WTC11 (cell line): ENCODE measurements at regions not wholly inside any gene's neighbourhood (a gene's known extent, or its start where the extent isn't known, plus 50 kb on each side); places are given as distances from the start of the nearest gene placed in this dataset.

ENCODE experiments used
- ATAC-seq: fragments of 200-7000 bp; cut with Tn5 transposase; 2 replicates; pipeline ENCODE4 v1.10.0; 2021; ENCODE audit warnings: mild to moderate bottlenecking, moderate library complexity
- CTCF ChIA-PET: fragments of 300-600 bp; sonication (Branson Sonifier 250); formaldehyde crosslinking; loops from one replicate; lab custom pipeline; 2021; ENCODE audit warnings: antibody characterized with exemption; lab: Charles Lee
- POLR2A ChIA-PET: fragments of 350-600 bp; sonication (Branson Sonifier 250); formaldehyde crosslinking; loops from one replicate; lab custom pipeline; 2021; ENCODE audit warnings: antibody characterized with exemption; lab: Charles Lee
- DNase-seq: peaks from one replicate; pipeline ENCODE4 v3.0.0; 2021; ENCODE audit warnings: low spot score
- H3K27ac Mint-ChIP-seq: 2 replicates; pipeline ENCODE4 v1.8.0; 2021; ENCODE audit warnings: mixed read lengths
- H3K27me3 Mint-ChIP-seq: 2 replicates; pipeline ENCODE4 v1.8.0; 2021; ENCODE audit warnings: low read depth, mild to moderate bottlenecking, moderate library complexity, mixed read lengths
- H3K36me3 Mint-ChIP-seq: 2 replicates; pipeline ENCODE4 v1.8.0; 2021; ENCODE audit warnings: mixed read lengths
- H3K4me1 Mint-ChIP-seq: 2 replicates; pipeline ENCODE4 v1.8.0; 2022; ENCODE audit warnings: mixed read lengths
- H3K4me3 Mint-ChIP-seq: 2 replicates; pipeline ENCODE4 v1.8.0; 2021; ENCODE audit warnings: mild to moderate bottlenecking, moderate library complexity, mixed read lengths
- H3K9me3 Mint-ChIP-seq: 2 replicates; pipeline ENCODE4 v1.8.0; 2021; ENCODE audit warnings: mixed read lengths
- ESRRA ChIP-seq: sonication (generic); formaldehyde crosslinking; IDR thresholded peaks from 2 replicates; pipeline ENCODE4 v1.8.1; 2022; ENCODE audit warnings: mild to moderate bottlenecking, missing genetic modification reagents, borderline replicate concordance
- FOXP4 ChIP-seq: sonication (generic); formaldehyde crosslinking; IDR thresholded peaks from 2 replicates; pipeline ENCODE4 v1.8.0; 2022; ENCODE audit warnings: mild to moderate bottlenecking, missing genetic modification reagents
- JAZF1 ChIP-seq: fragments of 250-450 bp; sonication (Bioruptor Pico); IDR thresholded peaks from 2 replicates; pipeline ENCODE4 v1.9.0; 2021; ENCODE audit warnings: moderate library complexity, mild to moderate bottlenecking, inconsistent platforms
- MLX ChIP-seq: sonication (generic); formaldehyde crosslinking; IDR thresholded peaks from 2 replicates; pipeline ENCODE4 v1.8.1; 2023; ENCODE audit warnings: mild to moderate bottlenecking, missing genetic modification reagents, moderate library complexity
- MXD4 ChIP-seq: fragments of 250-450 bp; sonication (Bioruptor Pico); IDR thresholded peaks from 2 replicates; pipeline ENCODE4 v1.8.0; 2021; ENCODE audit warnings: mild to moderate bottlenecking, moderate library complexity, borderline replicate concordance
- NFATC4 ChIP-seq: fragments of 250-450 bp; sonication (Bioruptor Pico); IDR thresholded peaks from 2 replicates; pipeline ENCODE4 v1.9.0; 2021; ENCODE audit warnings: mild to moderate bottlenecking
- NR2C2 ChIP-seq: sonication (generic); formaldehyde crosslinking; IDR thresholded peaks from 2 replicates; pipeline ENCODE4 v1.8.0; 2022; ENCODE audit warnings: mild to moderate bottlenecking, missing genetic modification reagents
- SMAD3 ChIP-seq: sonication (generic); formaldehyde crosslinking; IDR thresholded peaks from 2 replicates; pipeline ENCODE4 v1.8.0; 2022; ENCODE audit warnings: missing genetic modification reagents, mild to moderate bottlenecking, borderline replicate concordance
- USF1 ChIP-seq: sonication (generic); formaldehyde crosslinking; IDR thresholded peaks from 2 replicates; pipeline ENCODE4 v1.8.0; 2022; ENCODE audit warnings: mild to moderate bottlenecking, missing genetic modification reagents
- ZBTB21 ChIP-seq: sonication (generic); formaldehyde crosslinking; IDR thresholded peaks from 2 replicates; pipeline ENCODE4 v1.8.1; 2023; ENCODE audit warnings: mild to moderate bottlenecking, missing genetic modification reagents, borderline replicate concordance
- ZNF416 ChIP-seq: fragments of 250-450 bp; sonication (Bioruptor Pico); IDR thresholded peaks from 2 replicates; pipeline ENCODE4 v1.9.0; 2021; ENCODE audit warnings: mild to moderate bottlenecking, inconsistent platforms
- ZNF423 ChIP-seq: fragments of 250-450 bp; sonication (Bioruptor Pico); IDR thresholded peaks from 2 replicates; pipeline ENCODE4 v2.1.2; 2022; ENCODE audit warnings: mild to moderate bottlenecking, moderate library complexity
- ZNF671 ChIP-seq: fragments of 250-450 bp; sonication (Bioruptor Pico); IDR thresholded peaks from 2 replicates; pipeline ENCODE4 v1.8.0; 2021; ENCODE audit warnings: mild to moderate bottlenecking
- TF ChIP-seq, protein P1 (sequence below): fragments of 250-450 bp; sonication (Bioruptor Pico); IDR thresholded peaks from 2 replicates; pipeline ENCODE4 v1.9.0; 2021; ENCODE audit warnings: mild to moderate bottlenecking, borderline replicate concordance
- TF ChIP-seq, protein P2 (sequence below): fragments of 250-450 bp; sonication (Bioruptor Pico); IDR thresholded peaks from 2 replicates; pipeline ENCODE4 v1.9.0; 2021; ENCODE audit warnings: moderate library complexity, mild to moderate bottlenecking, inconsistent platforms, borderline replicate concordance
- TF ChIP-seq, protein P3 (sequence below): fragments of 250-450 bp; sonication (Bioruptor Pico); IDR thresholded peaks from 2 replicates; pipeline ENCODE4 v1.9.0; 2021; ENCODE audit warnings: mild to moderate bottlenecking
- TF ChIP-seq, protein P4 (sequence below): sonication (generic); formaldehyde crosslinking; IDR thresholded peaks from 2 replicates; pipeline ENCODE4 v1.8.1; 2022; ENCODE audit warnings: mild to moderate bottlenecking, missing genetic modification reagents, moderate library complexity, borderline replicate concordance

- H3K4me3 Mint-ChIP-seq, result no peak overlapping the region
- ChIA-PET POLR2A (no interaction called here), CTCF (interaction anchor here (1.4 to 2.2 kb wide), 6 partner anchors 9 to 139 kb away, joined by 3 to 26 read pairs (median 6); no protein-coding TSS in a partner anchor)
- TF ChIP-seq MXD4 (no peak), ZNF416 (CRISPR knock-in tag) (no peak), ZNF423 (CRISPR knock-in tag) (no peak), ESRRA (CRISPR knock-in tag) (no peak), NR2C2 (CRISPR knock-in tag) (no peak)
- TF ChIP-seq, protein P1, sequence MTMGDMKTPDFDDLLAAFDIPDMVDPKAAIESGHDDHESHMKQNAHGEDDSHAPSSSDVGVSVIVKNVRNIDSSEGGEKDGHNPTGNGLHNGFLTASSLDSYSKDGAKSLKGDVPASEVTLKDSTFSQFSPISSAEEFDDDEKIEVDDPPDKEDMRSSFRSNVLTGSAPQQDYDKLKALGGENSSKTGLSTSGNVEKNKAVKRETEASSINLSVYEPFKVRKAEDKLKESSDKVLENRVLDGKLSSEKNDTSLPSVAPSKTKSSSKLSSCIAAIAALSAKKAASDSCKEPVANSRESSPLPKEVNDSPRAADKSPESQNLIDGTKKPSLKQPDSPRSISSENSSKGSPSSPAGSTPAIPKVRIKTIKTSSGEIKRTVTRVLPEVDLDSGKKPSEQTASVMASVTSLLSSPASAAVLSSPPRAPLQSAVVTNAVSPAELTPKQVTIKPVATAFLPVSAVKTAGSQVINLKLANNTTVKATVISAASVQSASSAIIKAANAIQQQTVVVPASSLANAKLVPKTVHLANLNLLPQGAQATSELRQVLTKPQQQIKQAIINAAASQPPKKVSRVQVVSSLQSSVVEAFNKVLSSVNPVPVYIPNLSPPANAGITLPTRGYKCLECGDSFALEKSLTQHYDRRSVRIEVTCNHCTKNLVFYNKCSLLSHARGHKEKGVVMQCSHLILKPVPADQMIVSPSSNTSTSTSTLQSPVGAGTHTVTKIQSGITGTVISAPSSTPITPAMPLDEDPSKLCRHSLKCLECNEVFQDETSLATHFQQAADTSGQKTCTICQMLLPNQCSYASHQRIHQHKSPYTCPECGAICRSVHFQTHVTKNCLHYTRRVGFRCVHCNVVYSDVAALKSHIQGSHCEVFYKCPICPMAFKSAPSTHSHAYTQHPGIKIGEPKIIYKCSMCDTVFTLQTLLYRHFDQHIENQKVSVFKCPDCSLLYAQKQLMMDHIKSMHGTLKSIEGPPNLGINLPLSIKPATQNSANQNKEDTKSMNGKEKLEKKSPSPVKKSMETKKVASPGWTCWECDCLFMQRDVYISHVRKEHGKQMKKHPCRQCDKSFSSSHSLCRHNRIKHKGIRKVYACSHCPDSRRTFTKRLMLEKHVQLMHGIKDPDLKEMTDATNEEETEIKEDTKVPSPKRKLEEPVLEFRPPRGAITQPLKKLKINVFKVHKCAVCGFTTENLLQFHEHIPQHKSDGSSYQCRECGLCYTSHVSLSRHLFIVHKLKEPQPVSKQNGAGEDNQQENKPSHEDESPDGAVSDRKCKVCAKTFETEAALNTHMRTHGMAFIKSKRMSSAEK (CRISPR knock-in tag), result no peak
- TF ChIP-seq, protein P2, sequence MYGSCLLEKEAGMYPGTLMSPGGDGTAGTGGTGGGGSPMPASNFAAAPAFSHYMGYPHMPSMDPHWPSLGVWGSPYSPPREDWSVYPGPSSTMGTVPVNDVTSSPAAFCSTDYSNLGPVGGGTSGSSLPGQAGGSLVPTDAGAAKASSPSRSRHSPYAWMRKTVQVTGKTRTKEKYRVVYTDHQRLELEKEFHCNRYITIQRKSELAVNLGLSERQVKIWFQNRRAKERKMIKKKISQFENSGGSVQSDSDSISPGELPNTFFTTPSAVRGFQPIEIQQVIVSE (CRISPR knock-in tag), result no peak
- H3K27ac Mint-ChIP-seq, result no peak overlapping the region
- H3K9me3 Mint-ChIP-seq, result peaks cover 33% of the 10 kb centered on the region
- peaks cover 29% of the 10 kb centered on the region for H3K36me3 Mint-ChIP-seq
- ATAC-seq, result no peak
- peaks cover 30% of the 10 kb centered on the region for H3K27me3 Mint-ChIP-seq
- H3K4me1 Mint-ChIP-seq, result no peaks in the 10 kb centered on the region
- no peak for DNase-seq
Observed at GRCh38 chr7:157475601-157476000, 138.8 kb downstream of the DNAJB6 start.

DNA sequence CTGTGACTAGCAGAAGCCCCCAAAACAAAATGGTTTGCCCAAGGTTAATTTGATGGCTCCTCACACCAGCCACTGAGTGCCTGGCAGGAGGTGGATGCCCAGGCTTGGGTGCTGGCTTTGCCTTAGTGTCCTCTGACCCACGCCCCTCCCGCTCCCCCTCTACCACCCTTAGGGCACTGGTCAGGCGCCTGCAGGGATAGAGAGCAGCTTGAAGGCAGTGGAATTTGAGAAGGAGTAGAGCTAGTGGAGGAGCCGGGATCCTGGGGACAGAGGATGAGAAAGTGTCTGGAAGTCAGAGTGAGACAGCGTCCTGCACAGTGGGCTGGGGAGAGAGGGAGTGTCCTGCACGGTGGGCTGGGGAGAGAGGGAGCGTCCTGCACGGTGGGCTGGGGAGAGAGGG is 139.4 kb downstream of the DNAJB6 start:
- Mint-ChIP-seq H3K27ac (no peak overlapping the region), H3K27me3 (peaks cover 30% of the 10 kb centered on the region), H3K4me1 (no peaks in the 10 kb centered on the region), H3K9me3 (peaks cover 29% of the 10 kb centered on the region), H3K36me3 (peaks cover 29% of the 10 kb centered on the region), H3K4me3 (no peak overlapping the region)
- DNase-seq (no peak), ATAC-seq (no peak)
- POLR2A ChIA-PET, result no interaction called here
- TF ChIP-seq, protein P3, sequence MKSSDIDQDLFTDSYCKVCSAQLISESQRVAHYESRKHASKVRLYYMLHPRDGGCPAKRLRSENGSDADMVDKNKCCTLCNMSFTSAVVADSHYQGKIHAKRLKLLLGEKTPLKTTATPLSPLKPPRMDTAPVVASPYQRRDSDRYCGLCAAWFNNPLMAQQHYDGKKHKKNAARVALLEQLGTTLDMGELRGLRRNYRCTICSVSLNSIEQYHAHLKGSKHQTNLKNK, result no peak
- TF ChIP-seq NR2C2 (CRISPR knock-in tag) (no peak), USF1 (CRISPR knock-in tag) (no peak), JAZF1 (CRISPR knock-in tag) (no peak), ZNF671 (CRISPR knock-in tag) (no peak)
- CTCF ChIA-PET, result no interaction called here

DNA sequence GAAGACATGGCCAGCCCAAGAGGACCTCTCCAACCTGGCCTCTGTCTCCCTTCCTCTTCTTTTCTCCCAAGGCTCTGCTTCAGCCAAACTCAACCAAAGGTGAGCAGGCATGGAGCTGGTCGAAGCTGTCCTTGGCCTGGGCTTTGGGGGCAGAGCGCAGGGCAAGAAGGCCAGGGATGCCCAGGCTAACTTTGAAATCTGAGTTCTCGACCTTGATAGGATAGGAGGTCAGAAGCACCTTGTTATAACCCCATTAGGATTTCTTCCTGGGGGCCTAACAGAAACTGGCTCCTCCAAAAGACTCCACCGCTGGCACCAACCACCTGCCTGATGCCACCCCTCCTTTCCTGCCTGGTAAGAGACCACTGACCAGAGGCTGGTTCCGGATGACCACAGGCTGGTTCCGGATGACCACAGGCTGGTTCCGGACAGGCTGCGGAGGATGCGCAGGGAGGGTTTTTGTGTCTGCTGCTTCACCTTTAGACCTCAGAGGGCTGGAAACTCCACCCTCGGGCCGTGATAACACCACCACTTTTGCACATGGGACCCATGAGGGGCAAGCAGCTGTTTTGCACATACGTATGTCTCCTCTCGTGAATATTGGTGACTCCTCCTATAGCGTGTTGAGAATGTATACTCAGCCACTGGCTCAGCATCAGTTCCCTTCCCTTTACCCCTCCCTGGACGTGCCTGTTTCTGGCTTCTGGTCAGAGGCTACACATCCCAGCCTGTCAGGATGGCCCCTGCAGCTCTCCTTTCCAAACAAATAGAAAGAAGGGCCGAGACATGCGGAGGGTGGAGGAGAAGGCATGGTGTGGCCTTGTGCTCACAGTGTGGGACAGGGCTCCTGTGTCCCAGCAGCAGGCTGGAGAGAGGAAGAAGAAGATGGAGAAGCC is 140.1 kb downstream of the DNAJB6 start:
- CTCF ChIA-PET, result interaction anchor here (1.1 kb wide), 1 partner anchor 44 kb away, joined by 3 read pairs; no protein-coding TSS in a partner anchor
- TF ChIP-seq, protein P4, sequence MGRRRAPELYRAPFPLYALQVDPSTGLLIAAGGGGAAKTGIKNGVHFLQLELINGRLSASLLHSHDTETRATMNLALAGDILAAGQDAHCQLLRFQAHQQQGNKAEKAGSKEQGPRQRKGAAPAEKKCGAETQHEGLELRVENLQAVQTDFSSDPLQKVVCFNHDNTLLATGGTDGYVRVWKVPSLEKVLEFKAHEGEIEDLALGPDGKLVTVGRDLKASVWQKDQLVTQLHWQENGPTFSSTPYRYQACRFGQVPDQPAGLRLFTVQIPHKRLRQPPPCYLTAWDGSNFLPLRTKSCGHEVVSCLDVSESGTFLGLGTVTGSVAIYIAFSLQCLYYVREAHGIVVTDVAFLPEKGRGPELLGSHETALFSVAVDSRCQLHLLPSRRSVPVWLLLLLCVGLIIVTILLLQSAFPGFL (CRISPR knock-in tag), result no peak
- no peak for TF ChIP-seq SMAD3 (CRISPR knock-in tag)
- no peak for TF ChIP-seq NFATC4 (CRISPR knock-in tag)
- no peak for TF ChIP-seq USF1 (CRISPR knock-in tag)
- TF ChIP-seq FOXP4 (CRISPR knock-in tag), result no peak
- no peak for TF ChIP-seq MLX
- no peak for TF ChIP-seq ZBTB21

More for the DNA sequence above, 140.1 kb downstream of the DNAJB6 start:
- POLR2A ChIA-PET, result no interaction called here
- H3K36me3 Mint-ChIP-seq, result peaks cover 26% of the 10 kb centered on the region
- H3K4me3 Mint-ChIP-seq, result no peak overlapping the region
- H3K27me3 Mint-ChIP-seq, result peaks cover 30% of the 10 kb centered on the region
- DNase-seq, result no peak
- H3K9me3 Mint-ChIP-seq, result peaks cover 26% of the 10 kb centered on the region
- no peak for ATAC-seq
- H3K27ac Mint-ChIP-seq, result no peak overlapping the region
- H3K4me1 Mint-ChIP-seq, result no peaks in the 10 kb centered on the region
